Lower leg skin (tissue), 3 donors: ENCODE measurements at regions not wholly inside any gene's neighbourhood (a gene's known extent, or its start where the extent isn't known, plus 50 kb on each side); places are given as distances from the start of the nearest gene placed in this dataset.

ENCODE experiments used
- CTCF ChIP-seq, 3 donors: fragments of 450-650 bp; IDR thresholded peaks; one replicate each; pipeline ENCODE4 v1.5.1; 2016; ENCODE audit warnings: antibody characterized with exemption in 3 of 3, mild to moderate bottlenecking in 3 of 3, moderate library complexity in 2 of 3
- POLR2A ChIP-seq, 2 donors: fragments of 450-650 bp; IDR thresholded peaks; one replicate each; pipeline ENCODE4 v1.6.1; 2016 to 2017; ENCODE audit warnings: antibody characterized with exemption in 2 of 2, mild to moderate bottlenecking in 1 of 2, moderate library complexity in 1 of 2

DNA sequence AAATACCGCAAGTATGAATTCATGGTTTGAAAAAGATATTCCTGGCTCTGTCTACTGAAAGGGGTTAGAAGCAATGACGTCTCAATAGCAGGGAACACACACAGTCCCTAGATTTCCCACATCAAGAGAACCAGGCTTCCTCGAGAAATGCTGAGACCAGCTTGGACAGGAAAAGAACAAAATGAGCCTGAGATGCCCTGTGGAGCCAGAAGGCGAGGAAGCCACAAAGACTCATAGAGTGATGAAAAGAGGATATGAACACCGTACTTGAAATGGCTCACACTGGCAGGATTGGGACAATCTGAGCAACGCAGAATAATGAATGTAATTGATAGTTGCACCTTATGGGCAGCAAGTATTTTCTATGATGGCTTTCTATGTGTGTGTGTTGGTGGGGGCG, 302.4 kb upstream of the ATP10A start:
- no peak for TF ChIP-seq POLR2A (IDR thresholded peaks at IDR 0.05)
- TF ChIP-seq CTCF (IDR thresholded peaks at IDR 0.05), result no peak
